HG03432 (cell line): ENCODE measurements at regions not wholly inside any gene's neighbourhood (a gene's known extent, or its start where the extent isn't known, plus 50 kb on each side); places are given as distances from the start of the nearest gene placed in this dataset.
"Not testable (repeated sequence)": the region's sequence is repeated elsewhere in the genome, so short reads cannot be mapped to it uniquely, and the experiment has no call there.

ENCODE experiments used
- ATAC-seq: cut with Tn5 transposase; IDR thresholded peaks from one replicate; pipeline ENCODE4 v1.9.1; 2021; ENCODE audit warnings: mild to moderate bottlenecking, moderate library complexity; ENCODE audit not compliant: unreplicated experiment

GRCh38 chr4:179059396-179059795, 1617.2 kb upstream of the AGA start:
- ATAC-seq: no peak

- ATAC-seq: not testable (repeated sequence)
Measured at GRCh38 chr4:179066254-179066653, 1624.0 kb upstream of the AGA start.

GRCh38 chr4:179071131-179071530, 1628.9 kb upstream of the AGA start:
- no peak for ATAC-seq

GRCh38 chr4:179076865-179077264, 1634.6 kb upstream of the AGA start:
- ATAC-seq: no peak

GRCh38 chr4:179095585-179096221, 1653.5 kb upstream of the AGA start:
- ATAC-seq: no peak

- no peak for ATAC-seq
Measured at GRCh38 chr4:179097741-179098140, 1655.5 kb upstream of the AGA start.

- no peak for ATAC-seq
Measured at GRCh38 chr4:179110356-179110755, 1668.1 kb upstream of the AGA start.

- ATAC-seq: no peak
Measured at GRCh38 chr4:179110816-179111215, 1668.6 kb upstream of the AGA start.

- no peak for ATAC-seq
Measured at GRCh38 chr4:179112441-179113170, 1670.4 kb upstream of the AGA start.

GRCh38 chr4:179114615-179115014, 1672.4 kb upstream of the AGA start:
- ATAC-seq: no peak

- no peak for ATAC-seq
Measured at GRCh38 chr4:179116011-179116410, 1673.8 kb upstream of the AGA start.

- no peak for ATAC-seq
Measured at GRCh38 chr4:179116581-179116980, 1674.3 kb upstream of the AGA start.

- no peak for ATAC-seq
Measured at GRCh38 chr4:179123084-179123483, 1680.8 kb upstream of the AGA start.

- ATAC-seq: no peak
Measured at GRCh38 chr4:179124419-179124818, 1682.2 kb upstream of the AGA start.

GRCh38 chr4:179124957-179125356, 1682.7 kb upstream of the AGA start:
- no peak for ATAC-seq

GRCh38 chr4:179125870-179126269, 1683.6 kb upstream of the AGA start:
- ATAC-seq: no peak

GRCh38 chr4:179128299-179128698, 1686.1 kb upstream of the AGA start:
- no peak for ATAC-seq

- ATAC-seq: peak; percentile 60
Measured at GRCh38 chr4:179130122-179130714, 1688.0 kb upstream of the AGA start.

- ATAC-seq: no peak
Measured at GRCh38 chr4:179145746-179146525, 1703.7 kb upstream of the AGA start.

- ATAC-seq: no peak
Measured at GRCh38 chr4:179151770-179152169, 1709.5 kb upstream of the AGA start.

- no peak for ATAC-seq
Measured at GRCh38 chr4:179163147-179163546, 1720.9 kb upstream of the AGA start.
